ENCODE measurements at regions not wholly inside any gene's neighbourhood (a gene's known extent, or its start where the extent isn't known, plus 50 kb on each side); places are given as distances from the start of the nearest gene placed in this dataset.
"Not testable (repeated sequence)": the region's sequence is repeated elsewhere in the genome, so short reads cannot be mapped to it uniquely, and the experiment has no call there.

DNA sequence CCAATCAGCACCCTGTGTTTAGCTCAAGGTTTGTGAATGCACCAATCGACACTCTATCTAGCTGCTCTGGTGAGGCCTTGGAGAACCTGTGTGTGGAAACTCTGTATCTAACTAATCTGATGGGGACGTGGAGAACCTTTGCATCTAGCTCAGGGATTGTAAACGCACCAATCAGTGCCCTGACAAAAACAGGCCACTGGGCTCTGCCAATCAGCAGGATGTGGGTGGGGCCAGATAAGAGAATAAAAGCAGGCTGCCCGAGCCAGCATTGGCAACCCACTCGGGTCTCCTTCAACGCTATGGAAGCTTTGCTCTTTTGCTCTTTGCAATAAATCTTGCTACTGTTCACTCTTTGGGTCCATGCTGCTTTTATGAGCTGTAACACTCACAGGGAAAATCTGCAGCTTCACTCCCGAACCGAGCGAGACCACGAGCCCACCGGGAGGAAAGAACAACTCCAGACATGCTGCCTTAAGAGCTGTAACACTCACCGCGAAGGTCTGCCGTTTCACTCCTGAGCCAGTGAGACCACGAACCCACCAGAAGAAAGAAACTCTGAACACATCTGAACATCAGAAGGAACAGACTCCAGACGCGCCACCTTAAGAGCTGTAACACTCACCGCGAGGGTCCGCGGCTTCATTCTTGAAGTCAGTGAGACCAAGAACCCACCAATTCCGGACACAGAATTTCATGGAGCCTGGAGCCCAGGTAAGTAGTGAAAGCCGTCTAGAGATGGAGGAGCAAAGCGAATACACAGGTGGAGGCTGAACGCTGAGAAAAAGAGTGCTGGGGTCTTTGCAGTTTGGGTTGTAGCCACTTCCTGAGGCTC is 92.8 kb downstream of the ANKRD10 start:
- TF ChIP-seq POLR2AphosphoS5 (IDR thresholded peaks at IDR 0.05); CTCF (IDR thresholded peaks at IDR 0.05 in 8 of 11, conservative IDR thresholded peaks at IDR 0.05 in 3 of 11): not testable (repeated sequence)

Measured in spleen (tissue), 7 donors.